Activated T-cell treated with anti-CD3 and anti-CD28 coated beads, Interleukin-2, amount 50 U/mL, for 72 hours (primary cell): ENCODE measurements at regions not wholly inside any gene's neighbourhood (a gene's known extent, or its start where the extent isn't known, plus 50 kb on each side); places are given as distances from the start of the nearest gene placed in this dataset.
"Not testable (repeated sequence)": the region's sequence is repeated elsewhere in the genome, so short reads cannot be mapped to it uniquely, and the experiment has no call there.

Source experiments
- ATAC-seq, 2 donors: fragments of 150-1000 bp; cut with Tn5 transposase; replicated peaks in 1 of 2; 2 replicates each; pipeline ENCODE4 v1.10.0; 2021; ENCODE audit warnings: moderate library complexity in 2 of 2, mild to moderate bottlenecking in 1 of 2
- DNase-seq, 2 donors: peaks; one replicate each; pipeline ENCODE4 v3.0.0; 2021 to 2022; ENCODE audit warnings: mixed read lengths in 1 of 2
- H3K27ac Mint-ChIP-seq: one replicate; pipeline ENCODE4 v1.8.0; 2022; ENCODE audit warnings: mild to moderate bottlenecking, moderate library complexity, mixed read lengths
- H3K27me3 Mint-ChIP-seq: one replicate; pipeline ENCODE4 v1.8.0; 2022; ENCODE audit warnings: low read depth, mixed read lengths
- H3K36me3 Mint-ChIP-seq, 2 donors: one replicate each; pipeline ENCODE4 v1.8.0; 2022; ENCODE audit warnings: mixed read lengths in 2 of 2, mild to moderate bottlenecking in 1 of 2; ENCODE audit not compliant: insufficient read depth in 2 of 2
- H3K4me1 Mint-ChIP-seq: one replicate; pipeline ENCODE4 v1.8.0; 2022; ENCODE audit warnings: low read depth, mixed read lengths
- H3K4me3 Mint-ChIP-seq, 2 donors: one replicate each; pipeline ENCODE4 v1.8.0; 2022; ENCODE audit warnings: mild to moderate bottlenecking in 2 of 2, mixed read lengths in 2 of 2, moderate library complexity in 2 of 2
- H3K9me3 Mint-ChIP-seq, 2 donors: one replicate each; pipeline ENCODE4 v1.8.0; 2022; ENCODE audit warnings: mixed read lengths in 2 of 2

DNA sequence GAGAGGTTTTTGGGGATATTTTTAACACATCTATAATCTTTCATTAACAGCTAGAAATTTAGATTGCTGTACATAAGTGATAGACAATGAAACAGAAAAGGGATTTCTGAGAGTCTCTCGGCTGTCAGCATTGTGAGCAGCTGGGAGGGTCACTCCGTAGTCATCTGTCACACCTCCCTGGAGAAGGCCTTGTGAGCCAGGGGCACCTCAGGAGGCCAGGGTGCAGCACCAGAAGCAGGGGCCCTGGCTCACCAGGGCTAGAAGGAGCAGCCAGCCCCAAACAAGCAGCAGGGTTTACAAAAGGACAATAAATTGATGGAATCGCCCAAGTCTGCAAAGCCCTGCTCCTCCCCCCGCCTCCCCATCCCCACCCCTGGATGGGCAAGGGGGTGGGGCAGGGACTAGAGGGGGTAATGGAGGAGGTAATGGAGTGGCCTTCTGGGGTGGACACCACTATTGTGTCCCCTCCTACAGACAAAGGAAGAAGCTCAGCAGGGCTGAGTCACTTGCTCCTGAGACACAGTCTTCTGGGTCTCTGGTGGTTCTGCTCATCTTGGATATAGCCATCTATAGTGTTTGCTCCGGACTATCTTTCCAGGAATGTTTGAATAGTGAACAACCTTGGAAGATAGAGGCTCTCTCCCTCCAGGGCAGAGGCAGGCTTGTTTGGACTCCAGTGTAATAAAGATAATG lies 263.4 kb downstream of the NPHP4 start:
- no peak for DNase-seq
- Mint-ChIP-seq H3K4me1 (no peaks in the 10 kb centered on the region), H3K36me3 (no peaks in the 10 kb centered on the region), H3K9me3 (no peaks in the 10 kb centered on the region), H3K27me3 (no peaks in the 10 kb centered on the region), H3K27ac (no peak overlapping the region), H3K4me3 (no peak overlapping the region)
- no peak for ATAC-seq

DNA sequence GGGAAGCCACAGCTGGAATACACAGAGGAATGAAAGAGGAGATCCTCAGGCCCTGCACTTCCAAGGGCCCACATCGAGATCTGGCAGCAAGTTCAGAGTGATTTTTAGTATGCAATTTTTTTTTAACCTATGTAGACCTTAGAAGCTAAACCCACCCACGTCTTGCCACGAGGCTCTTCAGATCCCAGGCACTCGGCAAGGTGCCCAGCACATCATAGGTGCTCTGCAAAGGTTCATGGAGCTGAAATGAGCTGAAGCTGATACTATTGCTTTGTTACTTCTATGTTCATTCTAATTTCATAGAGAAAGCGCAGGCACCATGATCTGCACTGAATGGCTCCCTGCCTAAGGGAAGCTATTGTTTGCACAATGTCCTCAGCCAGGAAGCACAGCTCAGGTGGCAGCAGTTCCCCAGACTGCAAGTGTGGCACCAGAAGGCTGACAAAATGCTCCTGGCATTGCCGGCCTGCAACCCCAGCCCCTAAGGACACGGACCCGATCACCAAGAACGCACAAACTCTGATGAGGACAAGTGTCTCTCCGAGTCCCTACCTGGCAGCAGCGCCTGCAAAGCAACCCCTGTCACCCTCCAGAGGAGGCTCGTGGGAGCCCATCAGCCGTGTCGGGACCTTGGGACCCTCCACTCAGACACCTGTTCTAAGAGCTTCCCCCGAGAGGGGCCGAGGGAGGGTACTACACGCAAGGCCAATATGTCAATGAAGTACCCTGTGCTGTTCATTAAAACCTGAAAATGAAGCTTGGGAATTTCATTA lies 264.2 kb downstream of the NPHP4 start:
- Mint-ChIP-seq H3K27ac (no peak overlapping the region), H3K27me3 (no peaks in the 10 kb centered on the region), H3K36me3 (no peaks in the 10 kb centered on the region), H3K9me3 (no peaks in the 10 kb centered on the region), H3K4me1 (no peaks in the 10 kb centered on the region), H3K4me3 (no peak overlapping the region)
- ATAC-seq = no peak
- DNase-seq = no peak

DNA sequence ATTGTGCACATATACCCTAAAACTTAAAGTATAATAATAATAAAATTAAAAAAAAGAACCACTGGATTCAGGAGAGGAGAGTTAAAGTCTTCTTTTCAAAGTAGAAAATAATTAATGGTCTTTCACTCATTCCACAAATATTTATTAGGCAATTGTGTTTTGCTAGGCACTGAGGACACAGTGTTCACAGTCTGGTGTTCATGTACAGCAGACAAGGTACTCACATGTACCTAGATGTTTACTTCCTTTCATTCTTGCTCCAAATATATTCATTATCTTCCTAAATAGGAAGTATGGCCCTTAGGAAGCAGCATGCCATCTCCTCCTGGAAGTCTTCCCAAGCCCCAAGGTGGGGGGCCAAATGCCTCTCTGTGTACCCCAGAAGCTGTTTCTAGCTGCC lies 265.0 kb downstream of the NPHP4 start:
- Mint-ChIP-seq H3K9me3 (no peaks in the 10 kb centered on the region), H3K27ac (no peak overlapping the region), H3K27me3 (no peaks in the 10 kb centered on the region), H3K4me3 (no peak overlapping the region), H3K4me1 (no peaks in the 10 kb centered on the region), H3K36me3 (no peaks in the 10 kb centered on the region)
- ATAC-seq (no peak), DNase-seq (no peak)

GRCh38 chr1:5726586-5727184 lies 265.5 kb downstream of the NPHP4 start:
- H3K4me3 Mint-ChIP-seq, DNase-seq, H3K27me3 Mint-ChIP-seq, H3K9me3 Mint-ChIP-seq, H3K36me3 Mint-ChIP-seq, H3K4me1 Mint-ChIP-seq, ATAC-seq, H3K27ac Mint-ChIP-seq: not testable (repeated sequence)

- no peaks in the 10 kb centered on the region for H3K4me1 Mint-ChIP-seq
Measured at GRCh38 chr1:5725855-5726585, 266.2 kb downstream of the NPHP4 start.

DNA sequence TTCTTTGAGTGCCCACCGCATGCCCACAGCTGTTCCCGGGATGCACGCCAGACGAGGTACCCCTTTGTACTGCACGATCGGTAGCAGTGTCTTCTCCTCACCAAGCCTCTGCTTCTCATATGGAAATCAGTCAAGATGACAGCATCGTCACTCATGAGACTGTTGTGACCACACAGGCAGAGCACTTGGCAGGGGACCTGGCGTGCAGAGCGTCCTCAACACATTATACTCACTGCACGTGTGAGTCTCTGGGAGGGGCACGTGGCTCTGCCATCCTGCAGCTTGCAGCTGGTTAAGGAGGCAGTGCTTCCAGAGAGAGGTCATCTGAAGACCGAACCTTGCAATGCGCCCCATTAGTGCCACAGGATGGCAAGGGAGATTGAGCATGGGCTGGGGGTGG lies 266.8 kb downstream of the NPHP4 start:
- Mint-ChIP-seq H3K27me3 (no peaks in the 10 kb centered on the region), H3K9me3 (no peaks in the 10 kb centered on the region), H3K4me1 (no peaks in the 10 kb centered on the region), H3K36me3 (no peaks in the 10 kb centered on the region), H3K27ac (no peak overlapping the region), H3K4me3 (no peak overlapping the region)
- DNase-seq = no peak
- ATAC-seq = no peak

More at GRCh38 chr1:5725855-5726585, 266.2 kb downstream of the NPHP4 start:
- no peaks in the 10 kb centered on the region for H3K27me3 Mint-ChIP-seq
- no peak overlapping the region for H3K27ac Mint-ChIP-seq
- ATAC-seq = no peak
- DNase-seq = no peak
- no peaks in the 10 kb centered on the region for H3K36me3 Mint-ChIP-seq
- no peaks in the 10 kb centered on the region for H3K9me3 Mint-ChIP-seq
- H3K4me3 Mint-ChIP-seq = no peak overlapping the region

GRCh38 chr1:5724847-5725246 lies 267.4 kb downstream of the NPHP4 start:
- DNase-seq = no peak
- no peak for ATAC-seq
- no peaks in the 10 kb centered on the region for H3K36me3 Mint-ChIP-seq
- H3K27me3 Mint-ChIP-seq = no peaks in the 10 kb centered on the region
- H3K4me1 Mint-ChIP-seq = no peaks in the 10 kb centered on the region
- H3K27ac Mint-ChIP-seq = no peak overlapping the region
- no peak overlapping the region for H3K4me3 Mint-ChIP-seq
- H3K9me3 Mint-ChIP-seq = no peaks in the 10 kb centered on the region

DNA sequence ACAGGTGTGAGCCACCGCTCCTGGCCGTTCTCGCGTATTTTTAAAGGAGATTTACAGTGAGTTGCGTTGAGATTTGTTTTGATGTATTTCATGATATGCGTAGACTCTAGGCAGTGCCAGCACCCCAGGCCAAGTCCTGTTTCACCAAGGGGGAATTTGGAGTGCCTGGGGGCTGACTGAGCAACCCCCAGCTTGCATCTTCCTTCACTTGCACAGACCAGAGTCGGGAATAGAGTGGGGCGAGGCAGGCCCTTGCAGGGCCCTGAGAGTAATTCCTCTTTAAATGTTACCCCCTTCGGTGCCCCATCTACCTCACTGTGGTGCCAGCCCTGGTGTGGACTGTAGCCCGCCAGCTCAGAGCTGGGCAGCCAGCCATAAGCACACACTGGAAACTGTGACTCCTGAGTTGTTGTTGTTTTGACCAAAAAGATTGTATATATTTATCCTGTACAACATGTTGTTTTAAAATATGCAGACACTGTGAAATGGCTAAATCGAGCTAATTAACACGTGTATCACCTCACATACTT lies 269.5 kb downstream of the NPHP4 start:
- no peak for ATAC-seq
- Mint-ChIP-seq H3K4me1 (no peaks in the 10 kb centered on the region), H3K27me3 (no peaks in the 10 kb centered on the region), H3K36me3 (no peaks in the 10 kb centered on the region), H3K9me3 (no peaks in the 10 kb centered on the region), H3K4me3 (no peak overlapping the region), H3K27ac (no peak overlapping the region)
- DNase-seq = no peak

DNA sequence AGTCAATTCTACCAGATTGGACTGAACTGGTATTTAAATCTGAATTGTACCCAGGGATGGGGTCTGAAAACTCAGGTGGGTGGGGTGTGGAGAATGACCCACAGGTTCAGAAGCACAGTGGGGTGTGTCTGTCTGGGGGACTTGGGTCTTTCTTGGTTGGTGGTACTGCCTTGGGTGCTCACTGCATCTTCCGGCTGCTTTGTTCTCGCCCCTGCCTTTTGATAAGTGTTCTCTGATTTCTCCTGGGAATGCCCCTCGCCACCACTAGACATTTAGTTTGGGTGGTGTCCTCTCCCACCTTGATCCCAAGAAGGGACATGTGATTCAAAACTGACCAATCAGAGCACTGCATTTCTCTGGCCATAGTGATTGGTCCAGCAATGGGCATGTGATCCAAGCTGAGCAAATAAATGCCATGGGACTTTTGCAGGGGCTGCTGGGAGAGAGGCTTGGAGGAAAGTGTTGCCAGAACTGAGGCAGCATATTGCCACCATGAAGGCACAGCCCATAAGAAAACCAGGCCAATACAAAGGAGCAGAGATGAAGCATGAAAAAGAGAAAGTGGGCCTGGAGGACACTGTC lies 270.5 kb downstream of the NPHP4 start:
- DNase-seq = no peak

DNA sequence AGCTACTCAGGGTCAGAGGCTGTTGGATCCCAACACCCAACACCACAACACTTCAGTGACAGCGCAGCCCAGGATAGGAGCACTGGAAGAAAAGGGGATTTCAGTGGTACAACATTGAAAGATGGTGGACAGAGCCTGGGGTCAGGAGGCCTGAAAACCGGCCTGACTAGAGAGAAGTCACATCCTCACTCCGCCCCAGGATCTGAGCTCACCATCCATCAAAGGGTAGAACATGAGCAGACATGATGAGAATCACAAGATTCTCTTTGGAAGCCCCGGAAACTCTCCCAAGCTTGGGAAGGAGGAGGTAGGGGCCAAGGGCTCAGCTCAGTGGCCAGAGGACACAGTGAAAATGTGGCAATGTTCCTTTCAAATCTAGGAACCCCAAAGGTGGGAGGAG lies 271.3 kb downstream of the NPHP4 start:
- Mint-ChIP-seq H3K9me3 (no peaks in the 10 kb centered on the region), H3K4me1 (no peaks in the 10 kb centered on the region), H3K36me3 (no peaks in the 10 kb centered on the region), H3K27me3 (no peaks in the 10 kb centered on the region), H3K27ac (no peak overlapping the region), H3K4me3 (no peak overlapping the region)
- ATAC-seq (no peak), DNase-seq (no peak)

More for the DNA sequence above, 270.5 kb downstream of the NPHP4 start:
- H3K9me3 Mint-ChIP-seq = no peaks in the 10 kb centered on the region
- no peaks in the 10 kb centered on the region for H3K36me3 Mint-ChIP-seq
- ATAC-seq = no peak
- H3K4me1 Mint-ChIP-seq = no peaks in the 10 kb centered on the region
- H3K27me3 Mint-ChIP-seq = no peaks in the 10 kb centered on the region
- no peak overlapping the region for H3K4me3 Mint-ChIP-seq
- H3K27ac Mint-ChIP-seq = no peak overlapping the region

- no peaks in the 10 kb centered on the region for H3K4me1 Mint-ChIP-seq
- no peak overlapping the region for H3K27ac Mint-ChIP-seq
- no peaks in the 10 kb centered on the region for H3K27me3 Mint-ChIP-seq
- DNase-seq = no peak
- H3K9me3 Mint-ChIP-seq = peaks cover 0 to 2% of the 10 kb centered on the region in 2 donors
- ATAC-seq = no peak
- peaks cover 0 to 1% of the 10 kb centered on the region in 2 donors for H3K36me3 Mint-ChIP-seq
- no peak overlapping the region for H3K4me3 Mint-ChIP-seq
Measured at GRCh38 chr1:5720484-5720883, 271.7 kb downstream of the NPHP4 start.

DNA sequence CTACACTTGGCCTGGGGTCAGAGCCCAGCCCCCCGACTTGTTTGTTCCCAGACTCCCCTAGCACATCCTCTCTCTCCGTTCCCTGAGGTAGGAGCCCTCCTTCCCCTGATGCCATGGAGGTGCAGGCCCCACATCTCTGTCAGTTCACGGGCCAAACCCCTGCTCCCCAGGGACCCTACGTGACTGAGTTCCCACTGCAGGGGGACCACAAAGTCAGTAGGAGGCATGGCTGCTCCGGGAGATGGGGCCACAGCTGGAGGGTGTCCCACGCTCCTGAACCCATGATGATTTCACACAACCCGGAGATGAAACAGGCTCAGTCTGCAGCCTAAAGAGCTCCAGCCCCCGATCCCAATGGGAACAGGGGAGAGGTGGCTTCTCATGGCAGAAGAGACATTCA lies 272.2 kb downstream of the NPHP4 start:
- Mint-ChIP-seq H3K9me3 (peaks cover 0 to 5% of the 10 kb centered on the region in 2 donors), H3K4me1 (no peaks in the 10 kb centered on the region), H3K27me3 (no peaks in the 10 kb centered on the region), H3K4me3 (no peak overlapping the region), H3K36me3 (peaks cover 0 to 1% of the 10 kb centered on the region in 2 donors), H3K27ac (no peak overlapping the region)
- DNase-seq (no peak), ATAC-seq (no peak)
